ENCODE measurements at regions not wholly inside any gene's neighbourhood (a gene's known extent, or its start where the extent isn't known, plus 50 kb on each side); places are given as distances from the start of the nearest gene placed in this dataset.
A peak's percentile ranks its signal among the peaks of the same experiment; 100 is the strongest.

DNA sequence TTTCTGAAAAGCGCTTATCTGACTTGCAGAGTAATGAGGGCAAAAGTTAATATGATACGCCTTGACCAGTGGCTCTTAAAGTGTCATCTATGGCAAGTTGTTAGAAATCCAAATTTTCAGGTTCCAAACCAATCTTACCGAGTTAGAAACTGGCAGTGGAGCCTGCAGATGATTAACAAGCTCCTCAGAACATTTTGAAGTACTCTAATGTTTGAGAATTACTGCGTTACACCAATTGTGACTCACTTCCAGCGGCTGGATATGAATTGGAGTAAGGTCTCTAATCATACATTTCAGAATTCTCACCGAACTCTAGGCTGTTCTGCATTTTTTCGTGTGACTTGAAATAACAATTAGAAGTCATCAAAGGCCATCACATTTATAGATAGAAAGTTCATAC, 73.5 kb upstream of the TMPRSS15 start:
- Histone ChIP-seq H3K27ac (no peak overlapping the region), H2AFZ (no peak overlapping the region), H4K20me1 (ENCODE audit: insufficient read depth) (no peaks in the 10 kb centered on the region), H3K4me3 (no peak overlapping the region), H3K9ac (no peak overlapping the region), H3K27me3 (replicated peaks; ENCODE audit: insufficient read depth) (no peaks in the 10 kb centered on the region), H3K4me2 (ENCODE audit: unreplicated experiment) (no peak overlapping the region), H3K36me3 (ENCODE audit: low read depth) (no peaks in the 10 kb centered on the region), H3K4me1 (ENCODE audit: insufficient read depth) (no peaks in the 10 kb centered on the region), H3K9me3 (ENCODE audit: low read depth) (no peaks in the 10 kb centered on the region), H3F3A (ENCODE audit: insufficient read depth) (no peaks in the 10 kb centered on the region), H3K9me2 (ENCODE audit: insufficient read depth) (no peaks in the 10 kb centered on the region; the same call in 1 of the 2 replicates), H3K79me2 (ENCODE audit: insufficient read depth) (no peaks in the 10 kb centered on the region)
- no peak for DNase-seq
- in situ Hi-C loops (cut with MboI), result no loop called here
- 18 to 20% methylated on average over 7 of the region's 7 CpGs for WGBS, 2 experiments (ENCODE audit: low coverage in 1 of 2, low lambda C conversion rate in 2 of 2, missing lambda C conversion rate in 2 of 2)
- TF ChIP-seq EZH2 (IDR thresholded peaks at IDR 0.05; ENCODE audit: insufficient read depth, poor library complexity, severe bottlenecking), result no peak
- no peak for TF ChIP-seq EZH2phosphoT487 (IDR thresholded peaks at IDR 0.05; ENCODE audit: insufficient read depth, low read depth)

DNA sequence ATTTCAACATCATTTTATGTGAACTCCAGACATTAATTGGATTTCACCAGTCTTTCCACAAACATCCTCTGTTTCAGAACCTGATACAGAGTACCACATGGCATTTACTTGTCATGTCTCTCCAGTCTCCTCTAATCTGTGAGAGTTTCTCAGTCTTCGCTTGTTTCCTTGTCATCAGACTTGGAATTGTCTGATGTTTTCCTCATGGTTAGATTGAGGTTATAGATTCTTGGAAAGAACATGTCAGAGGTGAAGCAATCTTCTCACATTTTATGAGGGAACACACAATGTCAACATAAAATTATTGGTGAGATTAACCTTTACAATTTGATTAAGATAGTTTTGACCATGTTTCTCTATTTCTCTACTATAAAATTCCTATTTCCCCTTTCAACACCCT, 74.9 kb upstream of the TMPRSS15 start:
- in situ Hi-C loops (cut with MboI), result no loop called here
- WGBS, 2 experiments (ENCODE audit: low coverage in 1 of 2, low lambda C conversion rate in 2 of 2, missing lambda C conversion rate in 2 of 2), result 0% methylated on average over 1 of the region's 1 CpG
- Histone ChIP-seq H3K4me3 (no peak overlapping the region), H2AFZ (no peak overlapping the region), H3K4me2 (ENCODE audit: unreplicated experiment) (no peak overlapping the region), H3K9me2 (ENCODE audit: insufficient read depth) (no peaks in the 10 kb centered on the region; the same call in 1 of the 2 replicates), H3F3A (ENCODE audit: insufficient read depth) (no peaks in the 10 kb centered on the region), H3K9me3 (ENCODE audit: low read depth) (no peaks in the 10 kb centered on the region), H3K79me2 (ENCODE audit: insufficient read depth) (no peaks in the 10 kb centered on the region), H4K20me1 (ENCODE audit: insufficient read depth) (no peaks in the 10 kb centered on the region), H3K27ac (no peak overlapping the region), H3K4me1 (ENCODE audit: insufficient read depth) (no peaks in the 10 kb centered on the region), H3K36me3 (ENCODE audit: low read depth) (no peaks in the 10 kb centered on the region), H3K27me3 (replicated peaks; ENCODE audit: insufficient read depth) (no peaks in the 10 kb centered on the region), H3K9ac (no peak overlapping the region)
- DNase-seq, result no peak
- TF ChIP-seq EZH2phosphoT487 (IDR thresholded peaks at IDR 0.05; ENCODE audit: insufficient read depth, low read depth), result no peak
- no peak for TF ChIP-seq EZH2 (IDR thresholded peaks at IDR 0.05; ENCODE audit: insufficient read depth, poor library complexity, severe bottlenecking)

DNA sequence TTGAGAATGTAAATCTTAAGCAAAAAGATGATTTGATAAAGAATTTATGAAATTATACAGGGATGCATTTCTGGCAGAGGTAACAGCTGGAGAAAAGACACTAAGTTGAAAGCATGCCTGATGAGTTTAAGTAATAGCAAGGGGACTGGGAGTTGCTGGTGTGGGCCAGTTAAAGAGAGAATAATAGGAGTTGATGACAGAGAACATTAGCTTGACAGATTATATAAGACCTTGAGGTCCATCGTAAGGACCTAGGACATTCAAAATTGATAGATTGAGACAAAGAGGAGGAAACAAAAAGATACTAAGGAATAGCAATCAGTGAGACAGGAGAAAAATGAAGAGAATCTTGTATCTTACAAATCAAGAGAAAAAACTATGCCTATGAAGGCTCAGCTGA, 84.7 kb upstream of the TMPRSS15 start:
- H3K4me2 ChIP-seq (ENCODE audit: unreplicated experiment), result no peak overlapping the region
- H3K27ac ChIP-seq, result no peak overlapping the region
- no peaks in the 10 kb centered on the region for H3K27me3 ChIP-seq (replicated peaks; ENCODE audit: insufficient read depth)
- H3F3A ChIP-seq (ENCODE audit: insufficient read depth), result no peaks in the 10 kb centered on the region
- H2AFZ ChIP-seq, result no peak overlapping the region
- H3K4me3 ChIP-seq, result no peak overlapping the region
- TF ChIP-seq EZH2 (IDR thresholded peaks at IDR 0.05; ENCODE audit: insufficient read depth, poor library complexity, severe bottlenecking) (no peak), EZH2phosphoT487 (IDR thresholded peaks at IDR 0.05; ENCODE audit: insufficient read depth, low read depth) (no peak)
- no peaks in the 10 kb centered on the region for H3K79me2 ChIP-seq (ENCODE audit: insufficient read depth)
- in situ Hi-C loops (cut with MboI), result no loop called here
- H3K4me1 ChIP-seq (ENCODE audit: insufficient read depth), result no peaks in the 10 kb centered on the region
- H4K20me1 ChIP-seq (ENCODE audit: insufficient read depth), result no peaks in the 10 kb centered on the region
- no peaks in the 10 kb centered on the region for H3K9me2 ChIP-seq (ENCODE audit: insufficient read depth)
- H3K9ac ChIP-seq, result no peak overlapping the region
- WGBS, 2 experiments (ENCODE audit: low coverage in 1 of 2, low lambda C conversion rate in 2 of 2, missing lambda C conversion rate in 2 of 2), result 41 to 50% methylated on average over 1 of the region's 1 CpG
- no peak for DNase-seq
- no peaks in the 10 kb centered on the region for H3K9me3 ChIP-seq (ENCODE audit: low read depth)
- H3K36me3 ChIP-seq (ENCODE audit: low read depth), result no peaks in the 10 kb centered on the region

DNA sequence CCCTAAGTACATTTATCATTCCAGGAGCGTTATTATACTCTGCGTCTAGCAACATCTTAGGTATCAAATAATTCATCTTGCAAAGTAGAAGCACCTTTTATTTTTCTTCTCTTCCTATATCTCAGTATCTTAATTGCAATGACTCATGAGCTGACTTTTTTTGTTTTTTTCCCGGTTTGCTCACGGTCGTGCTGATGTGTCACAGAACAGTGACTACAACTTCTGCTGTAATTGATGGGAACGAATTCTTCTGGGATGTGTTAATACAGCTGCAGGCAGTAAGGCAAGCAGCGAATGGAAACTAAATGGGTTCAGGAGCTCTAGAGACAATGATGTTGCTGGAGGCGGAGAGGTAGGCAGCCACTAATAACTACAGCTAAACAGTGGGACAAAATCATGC, 89.8 kb upstream of the TMPRSS15 start:
- in situ Hi-C loops (cut with MboI), result no loop called here
- no peaks in the 10 kb centered on the region for H3K36me3 ChIP-seq (ENCODE audit: low read depth)
- no peak overlapping the region for H3K4me2 ChIP-seq (ENCODE audit: unreplicated experiment)
- no peaks in the 10 kb centered on the region for H4K20me1 ChIP-seq (ENCODE audit: insufficient read depth)
- H3K4me3 ChIP-seq, result no peak overlapping the region
- no peak overlapping the region for H3K27ac ChIP-seq
- no peaks in the 10 kb centered on the region for H3K79me2 ChIP-seq (ENCODE audit: insufficient read depth)
- peak; percentile 3 for DNase-seq
- H3K4me1 ChIP-seq (ENCODE audit: insufficient read depth), result no peaks in the 10 kb centered on the region
- no peaks in the 10 kb centered on the region for H3F3A ChIP-seq (ENCODE audit: insufficient read depth)
- H3K9me3 ChIP-seq (ENCODE audit: low read depth), result no peaks in the 10 kb centered on the region
- no peaks in the 10 kb centered on the region for H3K9me2 ChIP-seq (ENCODE audit: insufficient read depth)
- WGBS, 2 experiments (ENCODE audit: low coverage in 1 of 2, low lambda C conversion rate in 2 of 2, missing lambda C conversion rate in 2 of 2), result 32 to 36% methylated on average over 8 of the region's 8 CpGs
- no peaks in the 10 kb centered on the region for H3K27me3 ChIP-seq (replicated peaks; ENCODE audit: insufficient read depth)
- no peak for TF ChIP-seq EZH2phosphoT487 (IDR thresholded peaks at IDR 0.05; ENCODE audit: insufficient read depth, low read depth)
- TF ChIP-seq EZH2 (IDR thresholded peaks at IDR 0.05; ENCODE audit: insufficient read depth, poor library complexity, severe bottlenecking), result no peak
- no peak overlapping the region for H2AFZ ChIP-seq
- no peak overlapping the region for H3K9ac ChIP-seq

DNA sequence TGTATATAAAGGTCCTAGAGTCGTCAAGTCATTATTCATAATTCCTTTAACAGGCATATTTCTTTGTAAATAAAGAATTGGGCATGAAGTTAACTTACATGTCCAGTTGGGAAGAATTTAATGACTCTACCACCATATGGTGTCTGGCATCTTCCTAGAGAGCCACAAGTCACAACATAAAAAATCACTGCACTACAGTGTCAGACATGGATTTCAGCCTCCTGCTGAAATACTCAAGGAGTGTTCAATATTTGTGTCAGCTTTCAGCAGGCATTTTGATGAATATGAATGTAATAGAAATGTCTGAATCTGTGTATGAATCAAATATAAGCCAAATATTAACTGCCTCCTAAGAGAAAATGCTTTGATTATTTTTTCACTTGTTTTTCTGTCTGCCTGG, 91.9 kb upstream of the TMPRSS15 start:
- H3K4me2 ChIP-seq (ENCODE audit: unreplicated experiment), result no peak overlapping the region
- H3K9me3 ChIP-seq (ENCODE audit: low read depth), result no peaks in the 10 kb centered on the region
- TF ChIP-seq EZH2phosphoT487 (IDR thresholded peaks at IDR 0.05; ENCODE audit: insufficient read depth, low read depth) (no peak), EZH2 (IDR thresholded peaks at IDR 0.05; ENCODE audit: insufficient read depth, poor library complexity, severe bottlenecking) (no peak)
- H3K27me3 ChIP-seq (replicated peaks; ENCODE audit: insufficient read depth), result no peaks in the 10 kb centered on the region
- no peak overlapping the region for H3K4me3 ChIP-seq
- no peaks in the 10 kb centered on the region for H3K36me3 ChIP-seq (ENCODE audit: low read depth)
- WGBS, 2 experiments (ENCODE audit: low coverage in 1 of 2, low lambda C conversion rate in 2 of 2, missing lambda C conversion rate in 2 of 2), result 3 to 5% methylated on average over 1 of the region's 1 CpG
- H3K79me2 ChIP-seq (ENCODE audit: insufficient read depth), result no peaks in the 10 kb centered on the region
- in situ Hi-C loops (cut with MboI), result no loop called here
- no peak for DNase-seq
- H3K27ac ChIP-seq, result no peak overlapping the region
- H3F3A ChIP-seq (ENCODE audit: insufficient read depth), result no peaks in the 10 kb centered on the region
- no peak overlapping the region for H2AFZ ChIP-seq
- no peaks in the 10 kb centered on the region for H3K9me2 ChIP-seq (ENCODE audit: insufficient read depth)
- H3K9ac ChIP-seq, result no peak overlapping the region
- H4K20me1 ChIP-seq (ENCODE audit: insufficient read depth), result no peaks in the 10 kb centered on the region
- H3K4me1 ChIP-seq (ENCODE audit: insufficient read depth), result no peaks in the 10 kb centered on the region
